Nephron (organoid): ENCODE measurements at regions not wholly inside any gene's neighbourhood (a gene's known extent, or its start where the extent isn't known, plus 50 kb on each side); places are given as distances from the start of the nearest gene placed in this dataset.

Experiments used
- H3K27ac Mint-ChIP-seq, 3 experiments: 2 replicates each; pipeline ENCODE4 v1.8.0; 2020; ENCODE audit warnings: mixed read lengths in 3 of 3, mild to moderate bottlenecking in 2 of 3, moderate library complexity in 1 of 3
- H3K27me3 Mint-ChIP-seq: 2 replicates; pipeline ENCODE4 v1.8.0; 2021; ENCODE audit warnings: low read depth, mild to moderate bottlenecking, moderate library complexity, mixed read lengths
- H3K36me3 Mint-ChIP-seq: 2 replicates; pipeline ENCODE4 v1.8.0; 2020; ENCODE audit warnings: low read depth, mixed read lengths
- H3K4me1 Mint-ChIP-seq: 2 replicates; pipeline ENCODE4 v1.8.0; 2020; ENCODE audit warnings: mixed read lengths
- H3K4me3 Mint-ChIP-seq, 3 experiments: 2 replicates each; pipeline ENCODE4 v1.8.0; 2020; ENCODE audit warnings: mild to moderate bottlenecking in 3 of 3, mixed read lengths in 3 of 3, moderate library complexity in 2 of 3
- H3K9me3 Mint-ChIP-seq: 2 replicates; pipeline ENCODE4 v1.8.0; 2020; ENCODE audit warnings: mixed read lengths
- TF ChIP-seq, protein P1 (sequence below), 3 experiments: fragments of 200-600 bp; sonication (generic); IDR thresholded peaks; one replicate each; pipeline ENCODE4 v1.5.0; 2021; ENCODE audit warnings: antibody characterized with exemption in 3 of 3; ENCODE audit not compliant: unreplicated experiment in 3 of 3

DNA sequence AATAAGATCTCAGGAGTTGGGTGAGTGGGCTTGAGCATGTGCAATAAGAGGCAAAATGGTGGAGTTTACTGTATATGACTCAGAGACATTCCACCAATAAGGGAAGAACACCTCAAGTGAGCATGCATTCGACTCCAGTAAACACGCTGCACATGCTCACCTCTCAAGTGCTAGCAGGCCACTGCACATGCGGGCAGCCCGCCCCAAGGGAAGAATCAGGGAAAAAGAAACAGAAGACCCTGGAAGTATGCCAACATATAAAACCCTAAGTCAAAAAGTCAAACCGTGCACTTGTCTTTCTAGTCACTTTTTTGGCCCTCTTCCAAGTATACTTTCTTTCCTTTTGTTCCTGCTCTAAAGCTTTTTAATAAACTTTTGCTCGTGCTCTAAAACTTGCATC, 245.3 kb upstream of the RASA1 start:
- Mint-ChIP-seq H3K4me1 (peaks cover 7% of the 10 kb centered on the region), H3K27ac (no peak overlapping the region), H3K9me3 (peaks cover 16% of the 10 kb centered on the region), H3K36me3 (no peaks in the 10 kb centered on the region), H3K27me3 (no peaks in the 10 kb centered on the region), H3K4me3 (no peak overlapping the region)
- TF ChIP-seq, protein P1, sequence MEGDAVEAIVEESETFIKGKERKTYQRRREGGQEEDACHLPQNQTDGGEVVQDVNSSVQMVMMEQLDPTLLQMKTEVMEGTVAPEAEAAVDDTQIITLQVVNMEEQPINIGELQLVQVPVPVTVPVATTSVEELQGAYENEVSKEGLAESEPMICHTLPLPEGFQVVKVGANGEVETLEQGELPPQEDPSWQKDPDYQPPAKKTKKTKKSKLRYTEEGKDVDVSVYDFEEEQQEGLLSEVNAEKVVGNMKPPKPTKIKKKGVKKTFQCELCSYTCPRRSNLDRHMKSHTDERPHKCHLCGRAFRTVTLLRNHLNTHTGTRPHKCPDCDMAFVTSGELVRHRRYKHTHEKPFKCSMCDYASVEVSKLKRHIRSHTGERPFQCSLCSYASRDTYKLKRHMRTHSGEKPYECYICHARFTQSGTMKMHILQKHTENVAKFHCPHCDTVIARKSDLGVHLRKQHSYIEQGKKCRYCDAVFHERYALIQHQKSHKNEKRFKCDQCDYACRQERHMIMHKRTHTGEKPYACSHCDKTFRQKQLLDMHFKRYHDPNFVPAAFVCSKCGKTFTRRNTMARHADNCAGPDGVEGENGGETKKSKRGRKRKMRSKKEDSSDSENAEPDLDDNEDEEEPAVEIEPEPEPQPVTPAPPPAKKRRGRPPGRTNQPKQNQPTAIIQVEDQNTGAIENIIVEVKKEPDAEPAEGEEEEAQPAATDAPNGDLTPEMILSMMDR (IDR thresholded peaks at IDR 0.05; ENCODE audit: unreplicated experiment in 3 of 3), result no peak

DNA sequence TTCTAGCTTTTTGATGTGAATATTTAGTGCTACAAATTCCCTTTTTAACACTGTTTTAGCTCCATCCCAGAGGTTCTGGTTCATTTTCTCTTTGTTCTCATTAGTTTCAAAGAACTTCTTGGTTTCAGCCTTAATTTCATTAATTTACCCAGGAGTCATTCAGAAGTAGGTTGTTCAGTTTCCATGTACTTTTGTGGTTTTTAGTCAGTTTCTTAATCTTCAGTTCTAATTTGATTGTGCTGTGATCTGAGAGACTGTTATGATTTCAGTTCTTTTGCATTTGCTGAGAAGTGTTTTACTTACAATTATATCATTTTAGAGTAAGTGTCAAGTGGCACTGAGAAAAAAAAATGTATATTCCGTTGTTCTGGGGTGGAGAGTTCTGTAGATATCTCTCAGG, 240.1 kb upstream of the RASA1 start:
- Mint-ChIP-seq H3K4me3 (no peak overlapping the region), H3K4me1 (no peaks in the 10 kb centered on the region), H3K27me3 (no peaks in the 10 kb centered on the region), H3K36me3 (no peaks in the 10 kb centered on the region), H3K27ac (no peak overlapping the region), H3K9me3 (peaks cover 19% of the 10 kb centered on the region)
- TF ChIP-seq, protein P1 (IDR thresholded peaks at IDR 0.05; ENCODE audit: unreplicated experiment in 3 of 3), result no peak

DNA sequence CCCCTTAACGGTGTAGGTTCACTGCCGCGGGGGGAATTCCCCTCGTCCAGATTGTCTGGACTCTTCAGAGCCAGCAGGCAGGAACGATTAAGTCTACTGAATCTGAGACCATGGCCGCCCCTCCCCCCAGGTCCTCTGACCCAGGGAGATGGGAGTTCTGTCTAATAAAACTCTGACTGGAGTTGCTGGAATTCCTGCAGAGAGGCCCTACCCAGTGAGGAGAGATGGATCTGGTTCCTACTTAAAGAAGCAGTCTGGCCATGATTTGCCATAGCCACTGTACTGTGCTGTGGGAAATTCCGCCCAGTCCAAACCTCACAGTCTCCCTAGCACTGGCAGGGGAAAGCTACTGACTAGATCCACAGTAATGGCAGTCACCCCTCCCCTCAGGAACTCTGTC, 237.7 kb upstream of the RASA1 start:
- Mint-ChIP-seq H3K4me3 (no peak overlapping the region), H3K27ac (no peak overlapping the region), H3K27me3 (no peaks in the 10 kb centered on the region), H3K9me3 (peaks cover 4% of the 10 kb centered on the region), H3K36me3 (no peaks in the 10 kb centered on the region), H3K4me1 (no peaks in the 10 kb centered on the region)
- TF ChIP-seq, protein P1 (IDR thresholded peaks at IDR 0.05; ENCODE audit: unreplicated experiment in 3 of 3), result no peak

DNA sequence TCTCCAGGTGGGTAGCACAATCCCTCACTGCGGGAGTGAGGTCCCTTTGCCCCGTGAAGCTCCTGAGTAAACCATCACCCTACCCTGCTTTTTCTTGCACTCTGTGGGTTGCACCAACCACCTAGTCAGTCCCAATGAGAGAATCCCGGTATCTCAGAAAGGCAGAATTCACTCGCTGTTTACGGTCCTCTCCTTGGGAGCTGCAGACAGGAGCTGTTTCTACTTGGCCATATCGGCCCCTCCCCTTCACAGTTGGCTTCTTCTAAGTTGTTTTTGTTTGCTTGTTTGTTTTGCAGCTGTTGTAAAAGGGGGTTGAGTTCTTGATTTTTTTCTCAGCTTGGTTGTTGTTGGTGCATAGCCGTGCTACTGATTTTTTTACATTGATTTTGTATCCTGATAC, 237.0 kb upstream of the RASA1 start:
- Mint-ChIP-seq H3K36me3 (no peaks in the 10 kb centered on the region), H3K4me1 (no peaks in the 10 kb centered on the region), H3K27me3 (no peaks in the 10 kb centered on the region), H3K9me3 (peaks cover 3% of the 10 kb centered on the region), H3K4me3 (no peak overlapping the region), H3K27ac (no peak overlapping the region)
- TF ChIP-seq, protein P1 (IDR thresholded peaks at IDR 0.05; ENCODE audit: unreplicated experiment in 3 of 3), result no peak

DNA sequence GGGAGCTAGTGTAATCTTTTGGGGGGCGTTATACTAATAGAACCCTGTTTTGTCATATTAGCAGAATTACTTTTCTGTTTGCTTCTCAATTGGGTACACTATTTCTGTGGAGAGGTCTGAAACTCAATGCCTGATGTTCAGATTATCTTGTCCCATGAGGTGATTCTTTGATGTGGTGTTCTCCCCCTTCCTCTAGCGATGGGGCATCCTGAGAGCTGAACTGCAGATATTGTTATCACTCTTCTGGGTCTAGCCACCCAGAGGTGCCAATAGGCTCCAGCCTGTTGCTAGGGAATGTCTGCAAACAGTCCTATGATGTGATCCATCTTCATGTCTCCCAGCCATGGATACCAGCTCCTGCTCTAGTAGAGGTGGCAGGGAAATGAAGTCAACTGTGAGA, 233.1 kb upstream of the RASA1 start:
- Mint-ChIP-seq H3K4me1 (no peaks in the 10 kb centered on the region), H3K9me3 (peaks cover 10% of the 10 kb centered on the region), H3K27ac (no peak overlapping the region), H3K36me3 (no peaks in the 10 kb centered on the region), H3K27me3 (no peaks in the 10 kb centered on the region), H3K4me3 (no peak overlapping the region)
- TF ChIP-seq, protein P1 (IDR thresholded peaks at IDR 0.05; ENCODE audit: unreplicated experiment in 3 of 3), result no peak

DNA sequence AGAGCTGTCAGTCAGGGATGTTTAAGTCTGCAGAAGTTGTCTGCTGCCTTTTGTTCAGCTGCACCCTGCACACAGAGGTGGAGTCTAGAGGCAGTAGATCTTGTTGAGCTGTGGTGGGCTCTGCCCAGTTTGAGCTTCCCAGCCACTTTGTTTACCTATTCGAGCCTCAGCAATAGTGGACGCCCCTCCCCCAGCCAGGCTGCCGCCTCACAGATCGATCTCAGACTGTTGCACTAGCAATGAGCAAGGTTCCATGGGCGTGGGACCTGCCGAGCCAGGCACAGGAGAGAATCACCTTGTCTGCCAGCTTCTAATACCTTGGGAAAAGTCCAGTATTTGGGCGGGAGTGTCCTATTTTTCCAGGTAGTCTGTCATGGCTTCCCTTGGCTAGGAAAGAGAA, 225.1 kb upstream of the RASA1 start:
- Mint-ChIP-seq H3K36me3 (no peaks in the 10 kb centered on the region), H3K27ac (no peak overlapping the region), H3K9me3 (peaks cover 10% of the 10 kb centered on the region), H3K4me1 (no peaks in the 10 kb centered on the region), H3K27me3 (no peaks in the 10 kb centered on the region), H3K4me3 (no peak overlapping the region)
- TF ChIP-seq, protein P1 (IDR thresholded peaks at IDR 0.05; ENCODE audit: unreplicated experiment in 3 of 3), result no peak
